Thymus (tissue), 11 donors: ENCODE measurements at regions not wholly inside any gene's neighbourhood (a gene's known extent, or its start where the extent isn't known, plus 50 kb on each side); places are given as distances from the start of the nearest gene placed in this dataset.

ENCODE experiments used
- DNase-seq, 9 donors: peaks; one replicate each; pipeline ENCODE4 v3.0.0-alpha.2; 2013; ENCODE audit warnings: low spot score in 9 of 9, low read depth in 6 of 9, missing footprints in 1 of 9
- H3K27ac ChIP-seq, 2 donors: one replicate each; pipeline ENCODE4 v1.5.1; 2013; ENCODE audit warnings: control low read depth in 1 of 2, low read depth in 1 of 2, low read length in 1 of 2, mild to moderate bottlenecking in 1 of 2, moderate library complexity in 1 of 2
- H3K27me3 ChIP-seq, 2 donors: one replicate each; pipeline ENCODE4 v1.5.1; 2013; ENCODE audit warnings: low read length in 1 of 2; ENCODE audit not compliant: control insufficient read depth in 2 of 2, insufficient read depth in 1 of 2
- H3K36me3 ChIP-seq, 2 donors: one replicate each; pipeline ENCODE4 v1.5.1; 2013; ENCODE audit warnings: low read length in 1 of 2, mild to moderate bottlenecking in 1 of 2, moderate library complexity in 1 of 2; ENCODE audit not compliant: control insufficient read depth in 2 of 2, insufficient read depth in 2 of 2
- H3K4me1 ChIP-seq, 2 donors: one replicate each; pipeline ENCODE4 v1.5.1; 2013; ENCODE audit warnings: low read length in 2 of 2; ENCODE audit not compliant: control insufficient read depth in 2 of 2, insufficient read depth in 2 of 2
- H3K4me3 ChIP-seq, 2 donors: one replicate each; pipeline ENCODE4 v1.5.1; 2013; ENCODE audit warnings: low read length in 2 of 2, control low read depth in 1 of 2, mild to moderate bottlenecking in 1 of 2
- H3K9me3 ChIP-seq, 2 donors: one replicate each; pipeline ENCODE4 v1.5.1; 2013; ENCODE audit warnings: low read length in 1 of 2, mild to moderate bottlenecking in 1 of 2; ENCODE audit not compliant: control insufficient read depth in 2 of 2, insufficient read depth in 1 of 2
- WGBS: extraction: QIAGEN DNeasy Blood & Tissue Kit; methylation state at CpG from one replicate; pipeline ENCODE4 v1.1.7; 2013; 5-methylcytosine and 5-hydroxymethylcytosine counted together
- donor health status: healthy.

DNA sequence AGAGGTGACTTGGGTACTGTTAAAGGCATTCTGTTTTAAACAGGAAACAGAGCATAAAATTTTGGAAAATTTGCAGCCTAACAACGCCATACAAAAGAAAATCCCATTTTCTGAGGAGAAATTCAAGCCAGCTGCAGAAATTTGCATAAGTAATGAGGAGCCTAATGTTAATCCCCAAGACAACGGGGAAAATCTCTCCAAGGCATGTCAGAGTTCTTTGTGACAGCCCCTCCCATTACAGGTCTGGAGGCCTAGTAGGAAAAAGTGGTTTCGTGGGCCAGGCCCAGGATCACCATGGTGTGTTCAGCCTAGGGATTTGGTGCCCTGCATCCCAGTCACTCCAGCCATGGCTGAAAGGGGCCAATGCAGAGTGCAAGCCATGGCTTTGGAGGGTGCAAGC is 1333.1 kb upstream of the TENM4 start:
- no peaks in the 10 kb centered on the region for H3K36me3 ChIP-seq
- DNase-seq = no peak
- no peaks in the 10 kb centered on the region for H3K4me1 ChIP-seq
- no peak overlapping the region for H3K27ac ChIP-seq
- H3K4me3 ChIP-seq = no peak overlapping the region
- H3K9me3 ChIP-seq = no peaks in the 10 kb centered on the region
- 85% methylated on average over 3 of the region's 3 CpGs for WGBS
- no peaks in the 10 kb centered on the region for H3K27me3 ChIP-seq

DNA sequence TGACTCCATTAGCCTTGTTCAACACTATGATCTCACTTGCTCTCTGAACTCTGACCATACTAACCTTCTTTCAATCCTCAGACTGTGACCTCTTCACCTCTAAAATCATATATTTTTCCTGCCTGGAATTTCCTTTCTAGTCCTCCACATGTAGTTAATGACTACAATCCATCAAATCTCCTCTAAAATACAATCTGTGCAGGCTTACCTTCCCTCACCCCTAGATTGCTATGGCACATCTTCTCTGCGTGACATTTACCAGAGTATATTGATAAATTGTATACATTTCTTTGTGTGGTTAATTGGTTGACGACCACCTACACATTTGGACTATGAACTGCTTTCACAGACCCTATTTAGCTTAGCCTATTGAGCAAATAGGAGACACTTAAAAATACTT is 1330.2 kb upstream of the TENM4 start:
- H3K36me3 ChIP-seq = no peaks in the 10 kb centered on the region
- H3K4me3 ChIP-seq = no peak overlapping the region
- H3K4me1 ChIP-seq = no peaks in the 10 kb centered on the region
- 87% methylated on average over 2 of the region's 2 CpGs for WGBS
- H3K9me3 ChIP-seq = no peaks in the 10 kb centered on the region
- no peaks in the 10 kb centered on the region for H3K27me3 ChIP-seq
- no peak for DNase-seq
- no peak overlapping the region for H3K27ac ChIP-seq

DNA sequence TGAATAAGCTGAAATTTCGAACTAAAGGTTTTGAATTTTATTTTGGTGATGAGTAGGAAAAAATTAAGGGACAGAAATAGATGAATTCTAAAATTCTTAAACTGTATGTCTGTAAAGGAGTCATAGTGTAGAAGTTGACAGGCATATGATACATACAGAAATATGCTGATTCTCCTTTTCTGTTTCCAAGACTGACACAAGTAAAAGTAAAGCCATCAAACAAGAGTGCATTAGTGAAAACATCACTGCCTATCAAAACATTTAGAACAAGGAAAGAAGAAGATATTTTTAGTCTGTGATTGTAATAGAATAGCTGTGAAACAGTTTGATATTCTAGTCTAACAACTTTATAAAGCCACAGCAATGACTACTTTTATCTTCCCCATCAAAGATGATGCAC is 1318.0 kb upstream of the TENM4 start:
- 77% methylated on average over 1 of the region's 1 CpG for WGBS
- Histone ChIP-seq H3K27me3 (no peaks in the 10 kb centered on the region), H3K4me1 (no peaks in the 10 kb centered on the region), H3K36me3 (no peaks in the 10 kb centered on the region), H3K27ac (no peak overlapping the region), H3K4me3 (no peak overlapping the region), H3K9me3 (no peaks in the 10 kb centered on the region)
- DNase-seq = no peak

DNA sequence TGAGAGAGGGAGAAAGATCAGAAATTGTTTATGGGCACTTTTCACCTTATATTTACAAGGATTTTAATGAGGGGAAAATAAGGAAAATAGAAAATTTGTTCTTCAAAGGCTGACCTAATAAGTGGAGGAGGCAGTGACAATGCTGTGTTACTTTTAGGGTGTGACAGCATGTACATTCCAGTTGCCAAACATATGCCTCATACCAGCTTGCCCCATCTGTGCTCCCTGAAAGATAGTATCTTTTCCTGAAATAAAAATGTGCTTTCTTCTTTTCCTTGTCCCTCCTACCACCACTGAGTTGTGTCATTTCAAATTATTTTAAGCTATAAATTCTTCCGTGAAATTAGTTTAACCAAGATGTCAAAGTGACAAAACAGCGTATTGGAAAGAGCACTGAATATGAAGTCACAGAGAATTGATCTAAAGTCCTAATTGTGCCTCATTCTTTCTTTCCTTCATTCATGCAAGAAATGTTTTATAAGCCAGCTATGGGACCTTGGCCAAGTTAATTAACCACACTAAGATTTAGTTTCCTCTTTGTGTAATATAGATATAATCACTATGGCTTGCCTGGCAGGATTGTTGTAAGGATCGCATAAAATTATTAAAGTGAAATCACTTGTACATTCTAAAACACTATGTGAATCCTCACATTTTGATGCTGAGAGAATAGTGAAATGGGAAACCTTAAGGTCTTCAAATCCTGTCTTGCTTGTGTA is 1307.5 kb upstream of the TENM4 start:
- H3K4me1 ChIP-seq = no peaks in the 10 kb centered on the region
- H3K9me3 ChIP-seq = no peaks in the 10 kb centered on the region
- WGBS = 73% methylated on average over 3 of the region's 3 CpGs
- no peak overlapping the region for H3K27ac ChIP-seq
- no peak for DNase-seq
- no peak overlapping the region for H3K4me3 ChIP-seq
- no peaks in the 10 kb centered on the region for H3K36me3 ChIP-seq
- no peaks in the 10 kb centered on the region for H3K27me3 ChIP-seq

DNA sequence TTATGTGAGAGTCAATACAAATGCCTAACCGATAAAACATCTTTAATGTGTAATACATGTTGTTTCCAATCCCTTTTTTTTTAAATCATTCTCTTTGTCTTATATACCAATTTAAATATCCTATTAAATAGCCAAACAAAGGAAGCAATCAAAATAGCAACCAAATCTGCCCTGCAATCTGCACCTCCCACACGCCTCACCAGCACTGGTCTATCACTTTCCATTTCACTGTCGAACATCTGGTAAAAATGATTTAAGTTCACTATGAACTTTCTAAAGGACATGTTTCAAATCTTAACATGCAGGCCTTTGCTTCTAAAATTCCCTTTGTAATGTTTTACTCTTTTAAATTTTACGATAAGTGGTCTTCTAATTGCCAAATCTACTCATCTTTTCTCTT is 1305.5 kb upstream of the TENM4 start:
- Histone ChIP-seq H3K27ac (no peak overlapping the region), H3K9me3 (no peaks in the 10 kb centered on the region), H3K4me1 (no peaks in the 10 kb centered on the region), H3K27me3 (no peaks in the 10 kb centered on the region), H3K4me3 (no peak overlapping the region), H3K36me3 (no peaks in the 10 kb centered on the region)
- no peak for DNase-seq
- WGBS = 93% methylated on average over 4 of the region's 4 CpGs

DNA sequence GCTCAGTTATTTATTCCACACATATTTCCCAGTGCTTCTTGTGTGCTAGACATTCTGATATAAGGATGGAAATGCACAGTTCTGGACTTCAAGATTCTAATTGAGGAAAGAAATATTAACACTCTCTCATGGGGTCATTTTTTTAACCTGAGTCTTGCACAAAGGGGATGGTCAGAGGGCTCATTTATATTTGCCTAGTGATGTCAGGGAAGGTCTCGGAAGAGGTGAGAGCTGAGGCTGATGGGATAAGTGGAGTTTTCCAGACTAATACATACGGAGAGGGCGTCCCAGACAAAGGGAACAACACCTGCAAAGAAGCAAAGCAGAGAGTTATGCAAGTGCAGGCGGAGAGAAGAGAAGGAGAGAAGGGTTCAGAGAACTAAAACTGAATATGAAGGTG is 1304.6 kb upstream of the TENM4 start:
- no peaks in the 10 kb centered on the region for H3K27me3 ChIP-seq
- WGBS = 94% methylated on average over 4 of the region's 4 CpGs
- no peaks in the 10 kb centered on the region for H3K9me3 ChIP-seq
- no peaks in the 10 kb centered on the region for H3K4me1 ChIP-seq
- H3K27ac ChIP-seq = no peak overlapping the region
- H3K4me3 ChIP-seq = no peak overlapping the region
- H3K36me3 ChIP-seq = no peaks in the 10 kb centered on the region
- no peak for DNase-seq

DNA sequence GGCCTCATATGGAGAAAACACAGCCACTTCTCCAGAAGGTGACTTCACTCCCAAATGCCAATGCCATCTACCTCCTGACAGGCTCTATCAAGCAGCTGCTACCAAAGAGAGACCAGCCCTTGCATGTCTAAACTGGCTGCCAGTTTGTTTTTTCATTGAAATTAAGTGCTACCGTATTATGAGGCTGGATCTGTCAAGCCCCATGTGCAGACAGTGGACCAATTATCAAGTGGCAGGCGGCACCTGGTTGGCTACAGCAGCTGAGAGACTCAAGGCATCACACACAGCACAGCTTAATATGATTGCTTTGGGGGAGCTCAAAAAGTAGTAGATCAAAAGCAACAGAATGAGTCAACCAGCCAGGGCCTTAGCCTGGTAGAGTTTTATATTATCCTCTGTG is 1293.0 kb upstream of the TENM4 start:
- Histone ChIP-seq H3K27ac (no peak overlapping the region), H3K27me3 (no peaks in the 10 kb centered on the region), H3K9me3 (no peaks in the 10 kb centered on the region), H3K4me1 (no peaks in the 10 kb centered on the region), H3K36me3 (no peaks in the 10 kb centered on the region), H3K4me3 (no peak overlapping the region)
- DNase-seq = no peak
- WGBS = 96% methylated on average over 2 of the region's 2 CpGs

DNA sequence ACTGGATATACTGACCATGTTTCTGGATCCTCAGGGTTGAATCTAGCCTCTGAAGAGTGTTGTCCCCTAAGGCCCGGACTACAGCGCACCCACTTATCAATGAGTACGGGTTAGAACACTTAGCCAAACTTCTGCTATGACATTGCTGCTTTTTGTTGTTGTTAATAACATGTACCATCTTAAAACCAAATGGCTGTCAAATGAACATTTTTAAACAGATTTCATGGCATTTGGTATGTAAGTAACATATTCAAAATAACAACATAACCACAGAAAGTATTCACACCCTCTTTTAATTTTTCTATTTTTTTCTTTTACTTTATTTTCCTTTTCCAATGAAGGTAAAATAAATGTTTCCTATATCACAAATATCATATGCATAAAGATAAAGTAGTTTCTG is 1292.5 kb upstream of the TENM4 start:
- Histone ChIP-seq H3K4me3 (no peak overlapping the region), H3K27me3 (no peaks in the 10 kb centered on the region), H3K27ac (no peak overlapping the region), H3K9me3 (no peaks in the 10 kb centered on the region), H3K4me1 (no peaks in the 10 kb centered on the region), H3K36me3 (no peaks in the 10 kb centered on the region)
- 98% methylated on average over 3 of the region's 3 CpGs for WGBS
- no peak for DNase-seq

DNA sequence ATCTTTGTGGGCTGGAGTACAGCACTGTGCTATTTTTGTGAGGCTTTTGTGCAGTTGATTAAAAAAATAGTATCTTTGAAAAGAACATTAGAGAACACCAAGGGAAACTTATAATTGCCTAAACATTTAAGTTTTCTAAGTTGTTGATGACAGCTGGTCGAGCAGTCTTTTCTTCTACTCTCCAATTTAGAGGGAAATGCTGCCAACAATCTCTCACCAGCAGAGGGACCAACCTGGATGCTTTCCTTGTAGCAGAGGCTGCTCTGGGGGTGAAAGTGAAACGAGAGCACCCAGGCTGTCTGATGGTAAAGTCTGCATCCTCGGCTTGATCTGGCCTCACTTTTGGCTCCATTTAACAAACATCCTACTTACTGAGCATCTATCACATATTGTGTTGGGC is 1286.5 kb upstream of the TENM4 start:
- Histone ChIP-seq H3K9me3 (no peaks in the 10 kb centered on the region), H3K27ac (no peak overlapping the region), H3K4me3 (no peak overlapping the region), H3K4me1 (no peaks in the 10 kb centered on the region), H3K27me3 (no peaks in the 10 kb centered on the region), H3K36me3 (no peaks in the 10 kb centered on the region)
- DNase-seq = no peak
- 26% methylated on average over 3 of the region's 3 CpGs for WGBS

DNA sequence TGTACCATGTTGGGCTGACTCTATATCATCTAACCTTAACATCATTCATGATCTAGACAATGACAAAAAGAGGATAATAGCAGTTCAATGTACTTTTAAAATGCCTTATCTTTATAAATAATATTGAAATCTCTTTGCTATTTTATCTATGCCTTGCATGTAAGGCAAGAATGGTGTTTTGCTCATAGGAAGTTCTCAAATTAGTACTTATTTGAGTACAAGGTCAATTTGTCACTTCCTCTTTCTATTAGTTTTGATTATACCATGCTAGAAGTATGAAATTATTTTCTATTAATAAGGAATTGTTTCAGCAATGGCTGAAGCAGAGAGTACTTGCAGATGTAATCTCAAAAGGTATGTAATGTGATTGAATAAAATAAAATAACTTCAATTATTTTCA is 1285.4 kb upstream of the TENM4 start:
- no peaks in the 10 kb centered on the region for H3K27me3 ChIP-seq
- DNase-seq = no peak

More for the DNA sequence above, 1285.4 kb upstream of the TENM4 start:
- no peaks in the 10 kb centered on the region for H3K9me3 ChIP-seq
- H3K4me1 ChIP-seq = no peaks in the 10 kb centered on the region
- no peak overlapping the region for H3K27ac ChIP-seq
- H3K4me3 ChIP-seq = no peak overlapping the region
- no peaks in the 10 kb centered on the region for H3K36me3 ChIP-seq
